ENCODE measurements at regions not wholly inside any gene's neighbourhood (a gene's known extent, or its start where the extent isn't known, plus 50 kb on each side); places are given as distances from the start of the nearest gene placed in this dataset.

DNA sequence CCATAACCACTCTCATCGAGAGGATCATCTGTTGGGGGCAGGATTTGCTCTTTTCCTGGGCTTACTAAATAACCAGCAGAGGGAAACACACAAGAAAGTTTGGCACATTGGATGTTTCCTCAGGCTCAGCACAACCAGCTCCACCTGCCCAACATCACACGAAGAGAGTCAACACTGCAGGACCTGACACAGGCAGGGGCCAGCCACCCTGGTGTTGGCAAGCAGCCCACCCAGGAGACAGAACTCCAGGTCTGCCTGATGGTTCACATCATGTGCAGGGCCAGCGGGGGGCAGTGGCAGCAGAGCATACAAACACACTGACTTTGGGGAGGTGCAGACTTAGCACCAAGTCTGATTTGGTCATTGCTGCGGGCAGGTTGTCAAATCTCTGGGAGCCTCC is 182.3 kb upstream of the GALNT2 start:
- no peak overlapping the region for H3K27ac ChIP-seq (ENCODE audit: poor library complexity, severe bottlenecking)
- no peaks in the 10 kb centered on the region for H3K4me1 ChIP-seq (ENCODE audit: insufficient read depth, poor library complexity, severe bottlenecking)
- no peak for ATAC-seq (ENCODE audit: low read depth)
- no peaks in the 10 kb centered on the region for H3K27me3 ChIP-seq (ENCODE audit: insufficient read depth, poor library complexity, severe bottlenecking)
- no peak for DNase-seq (ENCODE audit: low spot score)
- no peaks in the 10 kb centered on the region for H3K36me3 ChIP-seq (ENCODE audit: low read depth)
- H3K4me3 ChIP-seq (ENCODE audit: severe bottlenecking) = no peak overlapping the region
- TF ChIP-seq, protein P1, sequence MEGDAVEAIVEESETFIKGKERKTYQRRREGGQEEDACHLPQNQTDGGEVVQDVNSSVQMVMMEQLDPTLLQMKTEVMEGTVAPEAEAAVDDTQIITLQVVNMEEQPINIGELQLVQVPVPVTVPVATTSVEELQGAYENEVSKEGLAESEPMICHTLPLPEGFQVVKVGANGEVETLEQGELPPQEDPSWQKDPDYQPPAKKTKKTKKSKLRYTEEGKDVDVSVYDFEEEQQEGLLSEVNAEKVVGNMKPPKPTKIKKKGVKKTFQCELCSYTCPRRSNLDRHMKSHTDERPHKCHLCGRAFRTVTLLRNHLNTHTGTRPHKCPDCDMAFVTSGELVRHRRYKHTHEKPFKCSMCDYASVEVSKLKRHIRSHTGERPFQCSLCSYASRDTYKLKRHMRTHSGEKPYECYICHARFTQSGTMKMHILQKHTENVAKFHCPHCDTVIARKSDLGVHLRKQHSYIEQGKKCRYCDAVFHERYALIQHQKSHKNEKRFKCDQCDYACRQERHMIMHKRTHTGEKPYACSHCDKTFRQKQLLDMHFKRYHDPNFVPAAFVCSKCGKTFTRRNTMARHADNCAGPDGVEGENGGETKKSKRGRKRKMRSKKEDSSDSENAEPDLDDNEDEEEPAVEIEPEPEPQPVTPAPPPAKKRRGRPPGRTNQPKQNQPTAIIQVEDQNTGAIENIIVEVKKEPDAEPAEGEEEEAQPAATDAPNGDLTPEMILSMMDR (IDR thresholded peaks at IDR 0.05; ENCODE audit: poor library complexity, severe bottlenecking) = no peak
- no peaks in the 10 kb centered on the region for H3K9me3 ChIP-seq (ENCODE audit: severe bottlenecking)

DNA sequence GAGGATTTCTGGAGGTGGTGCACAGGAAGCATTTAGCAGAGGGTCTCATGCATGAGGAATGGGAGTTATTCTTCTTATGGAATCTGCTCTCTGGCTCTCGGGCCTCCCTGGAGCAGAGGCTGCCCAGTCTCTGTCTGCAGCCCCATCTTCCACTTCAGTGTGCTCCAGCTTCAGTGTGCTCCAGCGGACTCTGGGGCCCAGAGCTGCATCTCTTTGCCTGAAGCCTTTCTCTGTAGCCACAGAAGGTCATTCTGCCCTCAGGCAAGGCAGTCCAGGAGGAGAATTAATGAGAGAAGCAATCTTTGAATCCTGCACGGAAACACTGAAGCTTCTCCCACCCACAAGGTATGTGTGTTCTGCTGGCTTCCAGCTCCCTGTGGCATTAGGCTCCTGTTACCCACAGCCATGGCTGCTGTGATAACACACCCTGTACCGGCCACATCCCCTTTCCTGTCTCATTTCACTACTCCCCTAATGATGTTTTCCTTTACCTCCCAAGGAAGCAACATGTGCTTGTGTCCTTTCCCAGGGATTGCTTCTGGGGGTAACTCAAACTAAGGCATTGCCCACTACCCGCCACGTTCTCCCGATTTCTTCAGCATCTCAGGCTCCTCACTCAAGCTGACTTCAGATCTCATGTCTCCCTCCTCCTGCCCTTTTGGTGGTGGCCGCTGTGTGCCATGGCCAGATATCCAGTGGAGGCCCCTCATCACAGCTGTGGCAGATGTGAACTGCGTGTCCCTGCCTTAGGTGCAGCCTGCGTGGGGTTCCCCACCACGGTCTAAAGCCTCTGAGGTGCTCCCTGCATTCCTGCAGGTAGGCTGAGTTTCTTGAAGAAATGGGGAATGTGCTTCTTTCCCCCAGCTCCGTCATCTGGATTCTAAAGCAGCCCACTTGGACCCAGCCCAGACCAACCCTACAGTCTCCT is 181.2 kb upstream of the GALNT2 start:
- no peak for ATAC-seq (ENCODE audit: low read depth)
- Histone ChIP-seq H3K4me1 (ENCODE audit: insufficient read depth, poor library complexity, severe bottlenecking) (no peaks in the 10 kb centered on the region), H3K36me3 (ENCODE audit: low read depth) (no peaks in the 10 kb centered on the region), H3K27me3 (ENCODE audit: insufficient read depth, poor library complexity, severe bottlenecking) (no peaks in the 10 kb centered on the region), H3K27ac (ENCODE audit: poor library complexity, severe bottlenecking) (no peak overlapping the region), H3K9me3 (ENCODE audit: severe bottlenecking) (no peaks in the 10 kb centered on the region), H3K4me3 (ENCODE audit: severe bottlenecking) (no peak overlapping the region)
- TF ChIP-seq, protein P1 (IDR thresholded peaks at IDR 0.05; ENCODE audit: poor library complexity, severe bottlenecking) = no peak
- DNase-seq (ENCODE audit: low spot score) = no peak

DNA sequence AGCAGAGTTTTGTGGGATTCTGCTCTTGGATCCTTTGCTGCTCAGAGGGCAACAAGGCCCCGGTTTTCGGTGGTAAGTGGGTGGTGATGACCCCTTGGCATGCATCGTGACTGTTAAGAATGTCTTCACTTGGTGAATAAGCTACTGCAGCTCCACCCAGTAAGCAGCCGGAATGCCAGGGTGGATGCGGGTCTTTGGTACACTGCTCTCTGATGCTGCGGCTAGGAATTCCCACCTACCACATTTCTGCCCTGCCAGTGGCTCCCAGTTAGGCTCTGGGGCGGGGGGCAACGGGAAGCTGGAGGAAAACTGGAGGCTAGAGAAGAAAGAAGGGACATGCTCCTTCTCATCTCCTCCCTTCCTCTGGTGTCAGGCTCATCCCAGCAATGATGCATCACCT is 180.4 kb upstream of the GALNT2 start:
- no peaks in the 10 kb centered on the region for H3K36me3 ChIP-seq (ENCODE audit: low read depth)
- TF ChIP-seq, protein P1 (IDR thresholded peaks at IDR 0.05; ENCODE audit: poor library complexity, severe bottlenecking) = no peak
- no peak overlapping the region for H3K4me3 ChIP-seq (ENCODE audit: severe bottlenecking)
- DNase-seq (ENCODE audit: low spot score) = no peak
- no peaks in the 10 kb centered on the region for H3K27me3 ChIP-seq (ENCODE audit: insufficient read depth, poor library complexity, severe bottlenecking)
- no peak overlapping the region for H3K27ac ChIP-seq (ENCODE audit: poor library complexity, severe bottlenecking)
- no peak for ATAC-seq (ENCODE audit: low read depth)
- H3K4me1 ChIP-seq (ENCODE audit: insufficient read depth, poor library complexity, severe bottlenecking) = no peaks in the 10 kb centered on the region
- H3K9me3 ChIP-seq (ENCODE audit: severe bottlenecking) = no peaks in the 10 kb centered on the region

DNA sequence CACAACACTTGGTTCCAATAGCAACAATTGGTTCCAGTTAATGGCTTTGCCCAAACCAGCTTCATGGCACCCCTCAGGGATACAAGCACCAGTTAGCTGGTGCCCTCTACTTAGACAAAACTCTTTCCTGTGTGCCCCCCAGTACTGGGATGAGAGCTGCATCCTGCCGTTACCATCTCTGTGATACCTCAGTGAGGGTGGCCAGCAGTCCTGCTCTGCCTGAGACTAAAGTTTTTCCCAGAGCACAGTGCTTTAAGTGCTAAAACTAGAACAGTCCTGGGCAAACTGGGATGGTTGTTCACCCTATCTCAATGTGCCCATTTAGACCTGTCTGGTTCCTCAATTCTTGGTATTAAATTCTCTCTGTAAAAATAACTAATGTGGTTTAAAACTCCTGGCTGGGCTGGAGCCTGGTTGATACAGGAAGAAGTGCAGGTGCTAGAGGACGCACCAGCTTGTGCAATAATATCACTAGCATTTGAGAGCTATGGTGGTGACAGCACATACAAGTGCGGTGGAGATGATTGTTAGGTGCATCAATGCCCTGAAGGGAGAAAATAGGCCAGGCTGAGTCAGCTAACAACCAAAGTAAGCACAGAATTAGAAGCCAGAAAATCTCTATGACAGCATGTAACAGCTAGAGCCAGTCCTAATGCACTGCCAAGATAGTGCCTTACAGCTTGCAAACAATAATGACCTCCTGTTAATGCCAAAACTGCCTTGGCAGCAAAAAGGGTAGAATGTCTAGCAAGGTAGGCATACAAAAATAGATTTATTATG is 179.8 kb upstream of the GALNT2 start:
- H3K4me3 ChIP-seq (ENCODE audit: severe bottlenecking) = no peak overlapping the region
- DNase-seq (ENCODE audit: low spot score) = no peak
- H3K9me3 ChIP-seq (ENCODE audit: severe bottlenecking) = no peaks in the 10 kb centered on the region
- peak; percentile 65 for ATAC-seq (ENCODE audit: low read depth)
- H3K27me3 ChIP-seq (ENCODE audit: insufficient read depth, poor library complexity, severe bottlenecking) = no peaks in the 10 kb centered on the region
- TF ChIP-seq, protein P1 (IDR thresholded peaks at IDR 0.05; ENCODE audit: poor library complexity, severe bottlenecking) = no peak
- H3K4me1 ChIP-seq (ENCODE audit: insufficient read depth, poor library complexity, severe bottlenecking) = no peaks in the 10 kb centered on the region
- no peak overlapping the region for H3K27ac ChIP-seq (ENCODE audit: poor library complexity, severe bottlenecking)
- H3K36me3 ChIP-seq (ENCODE audit: low read depth) = no peaks in the 10 kb centered on the region
